ENCODE measurements at regions not wholly inside any gene's neighbourhood (a gene's known extent, or its start where the extent isn't known, plus 50 kb on each side); places are given as distances from the start of the nearest gene placed in this dataset.

- H3F3A ChIP-seq (ENCODE audit: low read depth), result no peaks in the 10 kb centered on the region
- H3K9me3 ChIP-seq (ENCODE audit: insufficient read depth, low read depth, low read length), result no peaks in the 10 kb centered on the region
- no peaks in the 10 kb centered on the region for H3K36me3 ChIP-seq (ENCODE audit: insufficient read depth, low read length)
- TF ChIP-seq EZH2phosphoT487 (IDR thresholded peaks at IDR 0.05; ENCODE audit: borderline replicate concordance) (no peak), CTCF (conservative IDR thresholded peaks at IDR 0.05; ENCODE audit: low read length) (no peak)
- H3K4me3 ChIP-seq (ENCODE audit: low read length, poor library complexity, severe bottlenecking), result no peak overlapping the region
- H4K20me1 ChIP-seq (ENCODE audit: insufficient read depth, low read length, poor library complexity, severe bottlenecking), result no peaks in the 10 kb centered on the region
- no peak overlapping the region for H3K4me2 ChIP-seq (ENCODE audit: low read depth, low read length, poor library complexity, severe bottlenecking)
- H3K9ac ChIP-seq (ENCODE audit: low read depth, low read length, poor library complexity, severe bottlenecking), result no peak overlapping the region
- H3K4me1 ChIP-seq (ENCODE audit: insufficient read depth, low read length, poor library complexity, severe bottlenecking), result peaks cover 31% of the 10 kb centered on the region
- no peaks in the 10 kb centered on the region for H3K79me2 ChIP-seq (ENCODE audit: insufficient read depth, low read length)
- no peaks in the 10 kb centered on the region for H3K9me2 ChIP-seq (replicated peaks; ENCODE audit: low read depth, low read length)
- no peaks in the 10 kb centered on the region for H3K27me3 ChIP-seq (ENCODE audit: insufficient read depth, low read length, poor library complexity, severe bottlenecking)
- no peak overlapping the region for H2AFZ ChIP-seq (ENCODE audit: low read length)
These were observed 209.9 kb upstream of the SPRY1 start for GRCh38 chr4:123186731-123187130.

- H3K79me2 ChIP-seq (ENCODE audit: insufficient read depth, low read length), result no peaks in the 10 kb centered on the region
- no peak overlapping the region for H2AFZ ChIP-seq (ENCODE audit: low read length)
- no peak overlapping the region for H3K4me2 ChIP-seq (ENCODE audit: low read depth, low read length, poor library complexity, severe bottlenecking)
- no peaks in the 10 kb centered on the region for H4K20me1 ChIP-seq (ENCODE audit: insufficient read depth, low read length, poor library complexity, severe bottlenecking)
- H3K9ac ChIP-seq (ENCODE audit: low read depth, low read length, poor library complexity, severe bottlenecking), result no peak overlapping the region
- H3K9me3 ChIP-seq (ENCODE audit: insufficient read depth, low read depth, low read length), result no peaks in the 10 kb centered on the region
- peaks cover 21% of the 10 kb centered on the region for H3K4me1 ChIP-seq (ENCODE audit: insufficient read depth, low read length, poor library complexity, severe bottlenecking)
- H3K9me2 ChIP-seq (replicated peaks; ENCODE audit: low read depth, low read length), result no peaks in the 10 kb centered on the region
- no peaks in the 10 kb centered on the region for H3K36me3 ChIP-seq (ENCODE audit: insufficient read depth, low read length)
- no peak overlapping the region for H3K4me3 ChIP-seq (ENCODE audit: low read length, poor library complexity, severe bottlenecking)
- no peaks in the 10 kb centered on the region for H3F3A ChIP-seq (ENCODE audit: low read depth)
- no peak for TF ChIP-seq EZH2phosphoT487 (IDR thresholded peaks at IDR 0.05; ENCODE audit: borderline replicate concordance)
- no peak for TF ChIP-seq CTCF (conservative IDR thresholded peaks at IDR 0.05; ENCODE audit: low read length)
- no peaks in the 10 kb centered on the region for H3K27me3 ChIP-seq (ENCODE audit: insufficient read depth, low read length, poor library complexity, severe bottlenecking)
These were observed 206.4 kb upstream of the SPRY1 start for GRCh38 chr4:123190176-123190575.

- H2AFZ ChIP-seq (ENCODE audit: low read length), result no peak overlapping the region
- no peak overlapping the region for H3K9ac ChIP-seq (ENCODE audit: low read depth, low read length, poor library complexity, severe bottlenecking)
- H4K20me1 ChIP-seq (ENCODE audit: insufficient read depth, low read length, poor library complexity, severe bottlenecking), result no peaks in the 10 kb centered on the region
- H3K4me2 ChIP-seq (ENCODE audit: low read depth, low read length, poor library complexity, severe bottlenecking), result no peak overlapping the region
- no peaks in the 10 kb centered on the region for H3K9me2 ChIP-seq (replicated peaks; ENCODE audit: low read depth, low read length)
- H3K27me3 ChIP-seq (ENCODE audit: insufficient read depth, low read length, poor library complexity, severe bottlenecking), result no peaks in the 10 kb centered on the region
- TF ChIP-seq CTCF (conservative IDR thresholded peaks at IDR 0.05; ENCODE audit: low read length) (no peak), EZH2phosphoT487 (IDR thresholded peaks at IDR 0.05; ENCODE audit: borderline replicate concordance) (no peak)
- H3K36me3 ChIP-seq (ENCODE audit: insufficient read depth, low read length), result no peaks in the 10 kb centered on the region
- H3K4me1 ChIP-seq (ENCODE audit: insufficient read depth, low read length, poor library complexity, severe bottlenecking), result peaks cover 21% of the 10 kb centered on the region
- H3K9me3 ChIP-seq (ENCODE audit: insufficient read depth, low read depth, low read length), result no peaks in the 10 kb centered on the region
- no peaks in the 10 kb centered on the region for H3K79me2 ChIP-seq (ENCODE audit: insufficient read depth, low read length)
- no peak overlapping the region for H3K4me3 ChIP-seq (ENCODE audit: low read length, poor library complexity, severe bottlenecking)
- H3F3A ChIP-seq (ENCODE audit: low read depth), result no peaks in the 10 kb centered on the region
These were observed 204.9 kb upstream of the SPRY1 start for GRCh38 chr4:123191728-123192127.

All from Loucy (cell line).